ENCODE measurements at regions not wholly inside any gene's neighbourhood (a gene's known extent, or its start where the extent isn't known, plus 50 kb on each side); places are given as distances from the start of the nearest gene placed in this dataset.
"Not testable (repeated sequence)": the region's sequence is repeated elsewhere in the genome, so short reads cannot be mapped to it uniquely, and the experiment has no call there.

DNA sequence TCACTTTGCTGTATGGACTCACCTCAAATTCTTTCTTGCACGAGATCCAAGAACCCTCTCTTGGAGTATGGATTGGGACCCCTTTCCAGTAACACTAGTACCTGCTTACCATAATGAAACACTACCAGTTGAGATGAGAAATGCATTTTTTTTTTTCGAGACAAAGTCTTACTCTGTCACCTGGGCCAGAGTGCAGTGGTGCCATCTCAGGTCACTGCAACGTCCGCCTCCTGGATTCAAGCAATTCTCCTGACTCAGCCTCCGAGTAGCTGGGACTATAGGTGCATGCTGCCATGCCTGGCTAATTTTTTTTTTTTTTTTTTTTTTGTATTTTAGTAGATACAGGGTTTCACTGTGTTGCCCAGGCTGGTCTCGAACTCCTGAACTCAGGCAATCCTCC lies 167.0 kb downstream of the THBS2 start:
- not testable (repeated sequence) for ATAC-seq (ENCODE audit: low read depth); H3K27ac Mint-ChIP-seq; DNase-seq (ENCODE audit: low spot score in 2 of 2)

GRCh38 chr6:169086020-169086419 lies 167.6 kb downstream of the THBS2 start:
- Mint-ChIP-seq H3K9me3 (peaks cover 7% of the 10 kb centered on the region), H3K4me1 (no peaks in the 10 kb centered on the region), H3K27me3 (peaks cover 4% of the 10 kb centered on the region), H3K36me3 (no peaks in the 10 kb centered on the region), H3K27ac (no peak overlapping the region), H3K4me3 (no peak overlapping the region)
- ATAC-seq (ENCODE audit: low read depth) (no peak), DNase-seq (ENCODE audit: low spot score in 2 of 2) (no peak)

More for the DNA sequence above, 167.0 kb downstream of the THBS2 start:
- H3K9me3 Mint-ChIP-seq, H3K27me3 Mint-ChIP-seq, H3K36me3 Mint-ChIP-seq, H3K4me1 Mint-ChIP-seq, H3K4me3 Mint-ChIP-seq: not testable (repeated sequence)

DNA sequence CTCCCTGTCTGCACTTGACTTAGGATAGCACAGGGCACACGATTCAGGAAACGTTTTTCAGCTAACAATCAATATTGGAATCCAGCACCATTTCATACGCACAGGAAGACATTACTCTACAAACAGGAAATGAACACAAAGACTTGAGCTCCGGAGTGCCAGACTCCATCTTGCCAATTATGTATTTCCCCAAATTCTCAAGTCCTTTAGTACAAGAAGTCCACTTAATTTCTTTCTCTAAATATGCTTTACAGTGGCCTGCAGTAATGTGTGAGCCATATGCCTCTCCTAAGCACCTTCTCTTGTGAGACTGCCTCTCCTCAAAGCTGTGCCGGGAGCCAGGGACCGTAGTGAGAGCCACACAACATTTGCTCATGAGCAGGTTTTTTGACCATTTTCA lies 168.2 kb downstream of the THBS2 start:
- no peak for DNase-seq (ENCODE audit: low spot score in 2 of 2)
- H3K36me3 Mint-ChIP-seq: no peaks in the 10 kb centered on the region
- H3K27ac Mint-ChIP-seq: no peak overlapping the region
- peaks cover 7% of the 10 kb centered on the region for H3K9me3 Mint-ChIP-seq
- no peaks in the 10 kb centered on the region for H3K4me1 Mint-ChIP-seq
- ATAC-seq (ENCODE audit: low read depth): no peak
- H3K4me3 Mint-ChIP-seq: no peak overlapping the region
- H3K27me3 Mint-ChIP-seq: peaks cover 4% of the 10 kb centered on the region

GRCh38 chr6:169084557-169084956 lies 169.1 kb downstream of the THBS2 start:
- not testable (repeated sequence) for H3K36me3 Mint-ChIP-seq; ATAC-seq (ENCODE audit: low read depth); H3K9me3 Mint-ChIP-seq

GRCh38 chr6:169084067-169084466 lies 169.6 kb downstream of the THBS2 start:
- Mint-ChIP-seq H3K4me1 (no peaks in the 10 kb centered on the region), H3K27me3 (peaks cover 4% of the 10 kb centered on the region), H3K9me3 (peaks cover 2% of the 10 kb centered on the region), H3K4me3 (no peak overlapping the region), H3K27ac (no peak overlapping the region), H3K36me3 (no peaks in the 10 kb centered on the region)
- DNase-seq (ENCODE audit: low spot score in 2 of 2) (no peak), ATAC-seq (ENCODE audit: low read depth) (no peak)

More at GRCh38 chr6:169084557-169084956, 169.1 kb downstream of the THBS2 start:
- not testable (repeated sequence) for H3K27ac Mint-ChIP-seq; H3K27me3 Mint-ChIP-seq; DNase-seq (ENCODE audit: low spot score in 2 of 2); H3K4me3 Mint-ChIP-seq; H3K4me1 Mint-ChIP-seq

DNA sequence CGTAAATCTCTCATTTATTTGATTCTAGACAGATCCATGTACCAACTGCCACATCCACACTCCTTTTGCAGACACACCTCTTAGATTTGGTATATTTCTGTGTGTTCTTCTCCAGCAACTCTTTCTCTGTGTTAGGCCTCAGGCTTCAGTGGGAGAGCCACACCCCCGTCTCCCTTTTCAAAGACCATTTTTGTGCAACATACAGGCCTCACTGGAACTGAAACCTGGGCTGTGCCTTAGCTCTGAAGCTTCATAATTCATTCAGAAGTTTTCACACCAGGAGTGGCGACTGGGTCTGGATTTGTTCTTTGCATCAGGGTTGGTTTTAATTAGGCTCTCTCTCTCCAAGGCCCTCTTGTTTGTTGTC lies 170.2 kb downstream of the THBS2 start:
- Mint-ChIP-seq H3K27ac (no peak overlapping the region), H3K27me3 (peaks cover 2% of the 10 kb centered on the region), H3K9me3 (no peaks in the 10 kb centered on the region), H3K4me3 (no peak overlapping the region), H3K36me3 (no peaks in the 10 kb centered on the region), H3K4me1 (no peaks in the 10 kb centered on the region)
- DNase-seq (ENCODE audit: low spot score in 2 of 2) (no peak), ATAC-seq (ENCODE audit: low read depth) (no peak)

- H3K4me1 Mint-ChIP-seq: no peaks in the 10 kb centered on the region
- ATAC-seq (ENCODE audit: low read depth) (no peak), DNase-seq (ENCODE audit: low spot score in 2 of 2) (no peak)
- H3K27ac Mint-ChIP-seq: no peak overlapping the region
- H3K9me3 Mint-ChIP-seq: no peaks in the 10 kb centered on the region
- no peak overlapping the region for H3K4me3 Mint-ChIP-seq
- peaks cover 2% of the 10 kb centered on the region for H3K27me3 Mint-ChIP-seq
- H3K36me3 Mint-ChIP-seq: no peaks in the 10 kb centered on the region
Measured at GRCh38 chr6:169082817-169083507, 170.7 kb downstream of the THBS2 start.

- H3K36me3 Mint-ChIP-seq: no peaks in the 10 kb centered on the region
- no peak for DNase-seq (ENCODE audit: low spot score in 2 of 2)
- no peaks in the 10 kb centered on the region for H3K9me3 Mint-ChIP-seq
- peaks cover 2% of the 10 kb centered on the region for H3K27me3 Mint-ChIP-seq
- H3K27ac Mint-ChIP-seq: no peak overlapping the region
- ATAC-seq (ENCODE audit: low read depth): no peak
- H3K4me3 Mint-ChIP-seq: no peak overlapping the region
- no peaks in the 10 kb centered on the region for H3K4me1 Mint-ChIP-seq
Measured at GRCh38 chr6:169082093-169082492, 171.6 kb downstream of the THBS2 start.

- no peaks in the 10 kb centered on the region for H3K4me1 Mint-ChIP-seq
- DNase-seq (ENCODE audit: low spot score in 2 of 2): no peak
- no peak overlapping the region for H3K4me3 Mint-ChIP-seq
- peaks cover 6% of the 10 kb centered on the region for H3K27me3 Mint-ChIP-seq
- H3K36me3 Mint-ChIP-seq: no peaks in the 10 kb centered on the region
- H3K27ac Mint-ChIP-seq: no peak overlapping the region
- no peak for ATAC-seq (ENCODE audit: low read depth)
- no peaks in the 10 kb centered on the region for H3K9me3 Mint-ChIP-seq
Measured at GRCh38 chr6:169081248-169081647, 172.4 kb downstream of the THBS2 start.

DNA sequence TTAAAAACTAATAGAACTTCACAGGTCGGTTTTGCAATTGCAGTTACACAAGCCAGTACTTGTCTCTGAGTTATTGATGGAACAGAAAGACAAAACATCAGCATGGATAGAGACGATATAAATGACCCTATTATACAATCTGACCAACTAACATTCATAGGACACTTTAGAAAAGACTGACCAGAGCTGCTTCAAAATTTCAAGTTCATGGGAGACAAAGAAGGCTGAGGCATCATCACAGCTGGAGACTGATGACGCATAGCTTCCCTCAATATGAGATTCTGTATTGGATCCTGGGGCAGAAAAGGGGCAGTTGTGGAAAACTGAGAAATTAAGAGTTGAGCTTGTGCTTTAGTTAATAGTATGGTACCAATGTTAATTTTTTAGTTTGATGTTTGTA lies 174.0 kb downstream of the THBS2 start:
- H3K4me1 Mint-ChIP-seq: no peaks in the 10 kb centered on the region
- no peak overlapping the region for H3K4me3 Mint-ChIP-seq
- H3K9me3 Mint-ChIP-seq: no peaks in the 10 kb centered on the region
- DNase-seq (ENCODE audit: low spot score in 2 of 2) (no peak), ATAC-seq (ENCODE audit: low read depth) (no peak)
- no peak overlapping the region for H3K27ac Mint-ChIP-seq
- H3K36me3 Mint-ChIP-seq: no peaks in the 10 kb centered on the region
- peaks cover 6% of the 10 kb centered on the region for H3K27me3 Mint-ChIP-seq

- Mint-ChIP-seq H3K27ac (no peak overlapping the region), H3K4me3 (no peak overlapping the region), H3K9me3 (no peaks in the 10 kb centered on the region), H3K4me1 (no peaks in the 10 kb centered on the region), H3K27me3 (peaks cover 6% of the 10 kb centered on the region), H3K36me3 (no peaks in the 10 kb centered on the region)
- ATAC-seq (ENCODE audit: low read depth): no peak
- DNase-seq (ENCODE audit: low spot score in 2 of 2): no peak
Measured at GRCh38 chr6:169078399-169079145, 175.1 kb downstream of the THBS2 start.

DNA sequence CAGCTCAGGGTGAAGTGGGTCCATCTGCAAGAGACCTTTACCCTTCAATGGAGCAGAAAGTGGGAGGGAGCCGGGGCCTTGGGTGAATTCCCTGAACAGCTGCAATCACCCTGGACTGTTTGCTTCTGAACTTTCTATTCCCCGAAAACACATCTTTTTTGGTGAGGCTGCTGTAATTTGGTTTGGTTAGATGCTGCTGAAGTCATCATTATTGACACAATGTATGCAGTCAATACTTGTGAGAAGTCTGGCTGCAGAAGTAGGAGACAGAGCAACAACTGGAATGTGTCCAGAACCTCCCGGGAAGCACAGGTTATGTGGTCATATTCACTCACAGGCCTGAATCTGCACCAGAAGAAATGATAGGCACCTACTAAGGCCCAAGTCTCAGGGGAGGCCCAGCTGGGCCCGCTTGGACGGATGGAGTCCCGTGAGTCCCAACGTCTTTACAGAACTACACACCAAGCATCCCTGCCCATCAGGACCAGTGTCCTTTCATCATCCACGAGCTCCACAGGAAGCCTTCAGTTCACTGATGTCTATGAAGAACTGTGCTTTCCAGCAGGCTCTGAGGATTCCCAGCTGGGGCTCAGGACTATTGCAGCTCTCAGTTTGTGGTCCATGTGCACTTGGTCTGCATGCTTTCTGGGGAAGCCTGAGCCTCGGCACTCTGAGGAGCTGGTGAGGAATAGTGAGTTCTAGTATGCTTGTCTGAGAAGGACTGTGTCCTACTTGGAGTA lies 177.6 kb downstream of the THBS2 start:
- Mint-ChIP-seq H3K27ac (no peak overlapping the region), H3K4me1 (no peaks in the 10 kb centered on the region), H3K4me3 (no peak overlapping the region), H3K9me3 (no peaks in the 10 kb centered on the region), H3K36me3 (no peaks in the 10 kb centered on the region), H3K27me3 (peaks cover 6% of the 10 kb centered on the region)
- DNase-seq (ENCODE audit: low spot score in 2 of 2) (no peak), ATAC-seq (ENCODE audit: low read depth) (no peak)

DNA sequence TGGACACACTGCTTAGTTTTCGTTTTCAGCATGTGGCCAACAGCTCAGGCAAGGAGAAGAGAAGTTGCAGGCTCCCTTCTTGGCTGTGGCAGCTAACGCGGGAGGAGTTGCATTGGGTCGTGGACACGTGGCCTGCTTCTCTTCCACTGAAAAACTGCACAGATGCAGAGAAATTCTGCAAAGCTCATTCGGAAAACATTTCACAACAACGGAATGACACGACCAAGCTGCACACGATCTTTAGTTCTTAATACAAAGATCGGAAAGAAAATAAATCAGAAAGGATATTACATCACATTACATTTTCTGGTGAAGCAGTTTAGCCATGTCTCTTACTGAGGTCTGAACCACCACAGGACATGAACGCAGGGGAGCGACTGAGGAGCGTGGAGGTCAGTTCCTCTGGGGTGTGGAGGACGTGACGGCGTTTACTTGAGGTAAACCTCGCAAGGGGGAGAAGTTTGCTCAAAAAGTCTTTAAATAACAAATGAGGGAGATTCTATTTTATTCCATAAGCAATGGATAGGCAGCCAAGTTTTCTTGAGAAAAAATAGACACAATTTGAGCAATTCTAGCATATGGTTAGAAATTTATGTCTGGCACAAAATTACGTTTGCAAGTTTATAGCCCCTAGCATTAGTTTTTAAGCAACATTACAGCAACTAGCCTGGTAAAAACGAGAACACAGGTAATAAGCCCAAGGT lies 178.3 kb downstream of the THBS2 start:
- Mint-ChIP-seq H3K9me3 (no peaks in the 10 kb centered on the region), H3K4me1 (no peaks in the 10 kb centered on the region), H3K27me3 (peaks cover 6% of the 10 kb centered on the region), H3K36me3 (no peaks in the 10 kb centered on the region), H3K27ac (no peak overlapping the region), H3K4me3 (no peak overlapping the region)
- no peak for ATAC-seq (ENCODE audit: low read depth)
- DNase-seq (ENCODE audit: low spot score in 2 of 2): no peak

DNA sequence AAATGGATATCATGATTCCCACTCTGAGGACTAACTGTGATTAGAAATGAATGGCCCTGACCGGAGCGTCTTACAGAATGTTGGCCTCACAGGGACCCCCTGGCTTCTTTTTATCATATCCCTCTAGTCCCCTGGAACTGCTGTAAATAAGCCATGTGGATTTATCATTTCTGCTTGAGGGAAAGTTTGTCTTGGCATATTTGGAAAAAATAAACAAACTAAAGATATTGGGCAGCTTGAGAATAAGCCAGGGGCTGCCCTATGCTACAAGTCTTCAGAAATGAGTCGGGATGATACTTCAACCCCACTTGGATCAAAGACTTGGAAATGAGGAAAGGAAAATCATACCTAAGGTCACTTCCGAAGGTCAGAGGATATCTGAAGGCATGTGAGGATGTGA lies 179.1 kb downstream of the THBS2 start:
- Mint-ChIP-seq H3K27me3 (peaks cover 6% of the 10 kb centered on the region), H3K36me3 (no peaks in the 10 kb centered on the region), H3K4me3 (no peak overlapping the region), H3K9me3 (no peaks in the 10 kb centered on the region), H3K27ac (no peak overlapping the region), H3K4me1 (no peaks in the 10 kb centered on the region)
- ATAC-seq (ENCODE audit: low read depth) (no peak), DNase-seq (ENCODE audit: low spot score in 2 of 2) (no peak)
